ENCODE measurements at regions not wholly inside any gene's neighbourhood (a gene's known extent, or its start where the extent isn't known, plus 50 kb on each side); places are given as distances from the start of the nearest gene placed in this dataset.
"Not testable (repeated sequence)": the region's sequence is repeated elsewhere in the genome, so short reads cannot be mapped to it uniquely, and the experiment has no call there.

DNA sequence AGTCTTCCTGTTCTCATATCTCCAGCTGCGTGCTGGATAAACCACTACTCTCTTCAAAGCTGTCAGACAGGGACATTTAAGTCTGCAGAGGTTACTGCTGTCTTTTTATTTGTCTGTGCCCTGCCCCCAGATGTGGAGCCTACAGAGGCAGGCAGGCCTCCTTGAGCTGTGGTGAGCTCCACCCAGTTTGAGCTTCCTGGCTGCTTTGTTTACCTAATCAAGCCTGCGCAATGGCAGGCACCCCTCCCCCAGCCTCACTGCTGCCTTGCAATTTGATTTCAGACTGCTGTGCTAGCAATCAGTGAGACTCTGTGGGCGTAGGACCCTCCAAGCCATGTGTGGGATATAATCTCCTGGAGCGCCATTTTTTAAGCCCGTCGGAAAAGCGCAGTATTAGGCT, 331.8 kb upstream of the PRR16 start:
- TF ChIP-seq EZH2phosphoT487 (IDR thresholded peaks at IDR 0.05; ENCODE audit: borderline replicate concordance, low read length); CTCF (IDR thresholded peaks at IDR 0.05; ENCODE audit: low read depth, low read length, poor library complexity, severe bottlenecking): not testable (repeated sequence)

Measured in DOHH2 (cell line).